Limb (tissue), 2 donors: ENCODE measurements at regions not wholly inside any gene's neighbourhood (a gene's known extent, or its start where the extent isn't known, plus 50 kb on each side); places are given as distances from the start of the nearest gene placed in this dataset.
"Not testable (repeated sequence)": the region's sequence is repeated elsewhere in the genome, so short reads cannot be mapped to it uniquely, and the experiment has no call there.

Experiments
- DNase-seq, 2 donors: peaks; one replicate each; pipeline ENCODE4 v3.0.0-alpha.2; 2016; ENCODE audit errors: extremely low spot score in 2 of 2

GRCh38 chr2:84221102-84221501 lies 238.0 kb downstream of the SUCLG1 start:
- DNase-seq: not testable (repeated sequence)

GRCh38 chr2:84217456-84217855 lies 241.6 kb downstream of the SUCLG1 start:
- DNase-seq: no peak

GRCh38 chr2:84214455-84214854 lies 244.6 kb downstream of the SUCLG1 start:
- DNase-seq: no peak

GRCh38 chr2:84212611-84213314 lies 246.3 kb downstream of the SUCLG1 start:
- DNase-seq: no peak

GRCh38 chr2:84209941-84210340 lies 249.1 kb downstream of the SUCLG1 start:
- no peak for DNase-seq

GRCh38 chr2:84204995-84205394 lies 254.1 kb downstream of the SUCLG1 start:
- no peak for DNase-seq

GRCh38 chr2:84202166-84202565 lies 256.9 kb downstream of the SUCLG1 start:
- no peak for DNase-seq

GRCh38 chr2:84201158-84201557 lies 257.9 kb downstream of the SUCLG1 start:
- DNase-seq: no peak

GRCh38 chr2:84197901-84198300 lies 261.2 kb downstream of the SUCLG1 start:
- DNase-seq: no peak

GRCh38 chr2:84194949-84195644 lies 264.0 kb downstream of the SUCLG1 start:
- peak in 1 of 2 donors; percentile 36 for DNase-seq

GRCh38 chr2:84194181-84194580 lies 264.9 kb downstream of the SUCLG1 start:
- DNase-seq: no peak

GRCh38 chr2:84187258-84187657 lies 271.8 kb downstream of the SUCLG1 start:
- DNase-seq: no peak

- no peak for DNase-seq
Measured at GRCh38 chr2:84181927-84182326, 277.2 kb downstream of the SUCLG1 start.

- DNase-seq: no peak
Measured at GRCh38 chr2:84177733-84178132, 281.3 kb downstream of the SUCLG1 start.

GRCh38 chr2:84175970-84176369 lies 283.1 kb downstream of the SUCLG1 start:
- no peak for DNase-seq

- no peak for DNase-seq
Measured at GRCh38 chr2:84175340-84175739, 283.7 kb downstream of the SUCLG1 start.

- no peak for DNase-seq
Measured at GRCh38 chr2:84173041-84173440, 286.0 kb downstream of the SUCLG1 start.

GRCh38 chr2:84170979-84171378 lies 288.1 kb downstream of the SUCLG1 start:
- no peak for DNase-seq

GRCh38 chr2:84169871-84170270 lies 289.2 kb downstream of the SUCLG1 start:
- no peak for DNase-seq

- DNase-seq: not testable (repeated sequence)
Measured at GRCh38 chr2:84168552-84168951, 290.5 kb downstream of the SUCLG1 start.

GRCh38 chr2:84165256-84165655 lies 293.8 kb downstream of the SUCLG1 start:
- DNase-seq: no peak

GRCh38 chr2:84160453-84160852 lies 298.6 kb downstream of the SUCLG1 start:
- DNase-seq: no peak

- no peak for DNase-seq
Measured at GRCh38 chr2:84158605-84159004, 300.5 kb downstream of the SUCLG1 start.
